OCI-LY1 (cell line): ENCODE measurements at regions not wholly inside any gene's neighbourhood (a gene's known extent, or its start where the extent isn't known, plus 50 kb on each side); places are given as distances from the start of the nearest gene placed in this dataset.

Experiments used
- CTCF ChIP-seq: fragments of 200-600 bp; sonication (generic), shearing (Covaris generic); IDR thresholded peaks from 2 replicates; pipeline ENCODE4 v1.5.1; 2017; ENCODE audit warnings: mild to moderate bottlenecking, antibody characterized with exemption, low read length, moderate library complexity, mixed read lengths
- EZH2 ChIP-seq: fragments of 200-600 bp; sonication (generic), shearing (Covaris generic); IDR thresholded peaks from 2 replicates; pipeline ENCODE4 v1.8.0; 2017; ENCODE audit warnings: borderline replicate concordance, mixed run types, mild to moderate bottlenecking, antibody characterized with exemption, low read length, moderate library complexity, mixed read lengths

GRCh38 chr5:74946471-74946870, 80.3 kb upstream of the FAM169A start:
- TF ChIP-seq CTCF (no peak), EZH2 (no peak)
